Vagina (tissue), 2 donors: ENCODE measurements at regions not wholly inside any gene's neighbourhood (a gene's known extent, or its start where the extent isn't known, plus 50 kb on each side); places are given as distances from the start of the nearest gene placed in this dataset.

Experiments used
- DNase-seq, 2 donors: peaks; one replicate each; pipeline ENCODE4 v3.0.0-alpha.2; 2017; ENCODE audit errors: extremely low spot score in 2 of 2
- H3K27ac ChIP-seq: fragments of 200-600 bp; sonication (generic); one replicate; pipeline ENCODE4 v1.5.1; 2019
- H3K27me3 ChIP-seq: fragments of 200-600 bp; sonication (generic); one replicate; pipeline ENCODE4 v1.5.1; 2019
- H3K36me3 ChIP-seq, 2 donors: fragments of 200-600 bp; sonication (generic); one replicate each; pipeline ENCODE4 v1.5.1; 2017 to 2019
- H3K4me1 ChIP-seq: fragments of 200-600 bp; sonication (generic); one replicate; pipeline ENCODE4 v1.5.1; 2019
- H3K4me3 ChIP-seq, 2 donors: fragments of 200-600 bp; sonication (generic); 1 replicate in 1 of 2; 2 replicates in 1 of 2; pipeline ENCODE4 v1.5.1; 2016 to 2019
- H3K9me3 ChIP-seq: fragments of 200-600 bp; sonication (generic); one replicate; pipeline ENCODE4 v1.5.1; 2019
- POLR2A ChIP-seq, 2 donors: fragments of 450-650 bp; IDR thresholded peaks; one replicate each; pipeline ENCODE4 v1.6.1; 2017; ENCODE audit warnings: antibody characterized with exemption in 2 of 2, mild to moderate bottlenecking in 2 of 2, moderate library complexity in 2 of 2
- POLR2AphosphoS5 ChIP-seq, 2 donors: sonication (generic); formaldehyde crosslinking; IDR thresholded peaks; one replicate each; pipeline ENCODE4 v1.9.0; 2017; ENCODE audit warnings: antibody characterized with exemption in 2 of 2, mild to moderate bottlenecking in 2 of 2, low read depth in 1 of 2; ENCODE audit not compliant: insufficient read depth in 1 of 2
- intact Hi-C: fragments of 100-400 bp; cut with DNase I; formaldehyde crosslinking; loops from one replicate; pipeline ENCODE4 v1.15.1; 2023
- TF ChIP-seq, protein P1 (sequence below), 3 experiments: fragments of 450-650 bp in 2 of 3; fragments of 200-600 bp in 1 of 3; sonication (generic) in 1 of 3; IDR thresholded peaks; one replicate each; pipeline ENCODE4 v1.5.1; 2017 to 2019; ENCODE audit warnings: antibody characterized with exemption in 3 of 3, mild to moderate bottlenecking in 2 of 3, moderate library complexity in 2 of 3

DNA sequence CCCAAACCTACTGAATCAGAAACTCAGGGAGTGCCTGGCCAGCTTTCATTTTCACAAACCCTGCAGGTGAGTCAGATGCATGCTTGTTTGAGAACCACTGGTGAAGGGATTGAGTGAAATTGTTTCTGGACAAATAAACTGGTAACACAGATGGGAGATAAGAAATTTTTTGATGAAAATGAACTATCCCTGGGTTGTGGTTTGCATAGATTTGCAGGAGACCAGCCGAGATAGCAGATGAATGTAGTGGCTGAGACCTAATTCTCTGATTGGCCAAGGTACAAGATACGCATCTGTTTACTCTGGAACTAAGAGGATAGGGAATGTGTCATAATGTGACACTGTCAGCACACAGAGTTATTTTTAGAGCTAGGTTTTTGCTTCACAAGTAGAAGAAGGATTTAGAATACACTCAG lies 117.8 kb upstream of the NOCT start:
- TF ChIP-seq, protein P1, sequence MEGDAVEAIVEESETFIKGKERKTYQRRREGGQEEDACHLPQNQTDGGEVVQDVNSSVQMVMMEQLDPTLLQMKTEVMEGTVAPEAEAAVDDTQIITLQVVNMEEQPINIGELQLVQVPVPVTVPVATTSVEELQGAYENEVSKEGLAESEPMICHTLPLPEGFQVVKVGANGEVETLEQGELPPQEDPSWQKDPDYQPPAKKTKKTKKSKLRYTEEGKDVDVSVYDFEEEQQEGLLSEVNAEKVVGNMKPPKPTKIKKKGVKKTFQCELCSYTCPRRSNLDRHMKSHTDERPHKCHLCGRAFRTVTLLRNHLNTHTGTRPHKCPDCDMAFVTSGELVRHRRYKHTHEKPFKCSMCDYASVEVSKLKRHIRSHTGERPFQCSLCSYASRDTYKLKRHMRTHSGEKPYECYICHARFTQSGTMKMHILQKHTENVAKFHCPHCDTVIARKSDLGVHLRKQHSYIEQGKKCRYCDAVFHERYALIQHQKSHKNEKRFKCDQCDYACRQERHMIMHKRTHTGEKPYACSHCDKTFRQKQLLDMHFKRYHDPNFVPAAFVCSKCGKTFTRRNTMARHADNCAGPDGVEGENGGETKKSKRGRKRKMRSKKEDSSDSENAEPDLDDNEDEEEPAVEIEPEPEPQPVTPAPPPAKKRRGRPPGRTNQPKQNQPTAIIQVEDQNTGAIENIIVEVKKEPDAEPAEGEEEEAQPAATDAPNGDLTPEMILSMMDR (IDR thresholded peaks at IDR 0.05), result no peak
- TF ChIP-seq POLR2AphosphoS5 (IDR thresholded peaks at IDR 0.05; ENCODE audit: insufficient read depth in 1 of 2, low read depth in 1 of 2), result no peak
- TF ChIP-seq POLR2A (IDR thresholded peaks at IDR 0.05), result no peak
- Histone ChIP-seq H3K27me3 (no peaks in the 10 kb centered on the region), H3K9me3 (no peaks in the 10 kb centered on the region), H3K27ac (no peak overlapping the region), H3K36me3 (no peaks in the 10 kb centered on the region), H3K4me1 (no peaks in the 10 kb centered on the region), H3K4me3 (no peak overlapping the region)
- no peak for DNase-seq
- intact Hi-C loops, result no loop called here

DNA sequence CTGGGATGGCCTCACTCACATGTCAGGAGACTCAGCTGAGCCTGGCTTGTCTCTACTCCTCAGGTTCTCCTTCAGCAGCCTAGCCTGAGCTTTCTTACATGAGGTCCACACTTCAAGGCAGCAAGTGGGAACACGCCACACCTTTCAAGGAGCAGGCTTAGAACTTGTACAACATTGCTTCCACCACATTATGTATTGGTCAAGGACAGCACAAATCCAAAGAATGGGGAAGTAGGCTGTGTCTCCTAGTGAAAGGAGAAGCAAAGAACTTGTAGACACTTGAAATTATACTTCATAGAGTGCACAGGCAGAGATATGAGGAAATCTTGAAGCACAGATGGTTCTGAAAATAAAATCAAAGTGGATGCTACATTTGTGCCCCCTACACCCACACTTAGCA lies 120.9 kb upstream of the NOCT start:
- no peaks in the 10 kb centered on the region for H3K4me1 ChIP-seq
- DNase-seq, result no peak
- H3K27ac ChIP-seq, result no peak overlapping the region
- H3K9me3 ChIP-seq, result no peaks in the 10 kb centered on the region
- no peak overlapping the region for H3K4me3 ChIP-seq
- TF ChIP-seq POLR2A (IDR thresholded peaks at IDR 0.05) (no peak), POLR2AphosphoS5 (IDR thresholded peaks at IDR 0.05; ENCODE audit: insufficient read depth in 1 of 2, low read depth in 1 of 2) (no peak)
- TF ChIP-seq, protein P1 (IDR thresholded peaks at IDR 0.05), result no peak
- H3K36me3 ChIP-seq, result no peaks in the 10 kb centered on the region
- H3K27me3 ChIP-seq, result no peaks in the 10 kb centered on the region
- intact Hi-C loops, result no loop called here

DNA sequence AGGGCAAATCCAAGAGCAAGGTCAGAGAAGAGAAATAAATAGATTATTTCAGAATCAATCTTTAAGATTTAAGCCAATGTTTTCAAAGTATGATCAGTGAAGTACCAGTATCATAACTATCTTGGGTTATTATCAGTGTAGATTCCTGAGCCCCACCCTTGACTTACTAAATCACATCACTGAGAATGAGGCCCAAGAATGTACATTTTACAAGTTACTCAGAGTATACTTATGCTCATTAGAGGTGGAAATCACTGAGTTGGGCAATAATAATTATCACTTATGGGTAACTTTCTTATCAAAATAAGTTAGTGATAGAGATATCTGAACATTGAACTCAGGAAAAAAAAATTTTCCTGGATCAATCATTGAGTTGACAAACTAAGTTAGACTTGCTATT lies 121.6 kb upstream of the NOCT start:
- Histone ChIP-seq H3K4me3 (no peak overlapping the region), H3K9me3 (no peaks in the 10 kb centered on the region), H3K4me1 (no peaks in the 10 kb centered on the region), H3K27me3 (no peaks in the 10 kb centered on the region), H3K27ac (no peak overlapping the region), H3K36me3 (no peaks in the 10 kb centered on the region)
- intact Hi-C loops, result no loop called here
- TF ChIP-seq POLR2AphosphoS5 (IDR thresholded peaks at IDR 0.05; ENCODE audit: insufficient read depth in 1 of 2, low read depth in 1 of 2) (no peak), POLR2A (IDR thresholded peaks at IDR 0.05) (no peak)
- TF ChIP-seq, protein P1 (IDR thresholded peaks at IDR 0.05), result no peak
- DNase-seq, result no peak

DNA sequence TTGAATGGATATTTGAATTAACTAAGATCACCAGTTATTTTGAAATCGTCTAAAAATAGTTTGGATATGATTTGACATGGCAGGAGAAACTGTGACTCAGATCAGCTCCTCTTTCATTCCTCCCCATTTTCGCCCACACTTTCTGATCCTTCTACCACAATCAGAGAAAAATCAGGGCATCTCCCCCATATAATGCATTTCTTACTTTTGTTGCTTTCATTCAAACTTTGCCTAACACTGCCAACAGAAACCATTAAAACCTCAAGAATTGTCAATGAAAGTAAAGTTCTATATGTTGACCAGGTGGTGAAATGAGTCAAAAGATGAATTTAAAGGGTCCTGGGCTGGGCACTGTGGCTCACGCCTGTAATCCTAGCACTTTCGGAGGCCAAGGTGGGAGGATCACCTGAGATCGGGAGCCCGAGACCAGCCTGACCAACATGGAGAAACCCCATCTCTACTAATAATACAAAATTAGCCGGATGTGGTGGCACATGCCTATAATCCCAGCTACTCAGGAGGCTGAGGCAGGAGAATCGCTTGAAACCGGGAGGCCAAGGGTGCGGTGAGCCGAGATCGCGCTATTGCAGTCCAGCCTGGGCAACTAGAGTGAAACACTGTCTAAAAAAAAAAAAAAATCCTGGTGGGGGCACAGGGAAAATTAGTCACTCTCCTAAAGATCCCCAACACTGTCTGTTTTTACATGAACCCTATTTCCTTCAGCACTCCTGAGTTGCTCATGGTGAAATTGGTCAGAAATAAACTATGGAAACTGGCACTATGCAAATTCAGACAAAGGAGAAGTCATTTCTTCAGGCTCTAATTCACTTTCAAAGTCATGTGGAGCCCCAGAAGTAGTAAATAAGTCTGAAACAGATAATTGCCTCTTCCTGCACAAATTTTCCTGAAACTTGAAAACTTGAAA lies 122.8 kb upstream of the NOCT start:
- intact Hi-C loops, result no loop called here
- H3K27me3 ChIP-seq, result no peaks in the 10 kb centered on the region
- H3K9me3 ChIP-seq, result no peaks in the 10 kb centered on the region
- no peak for DNase-seq
- TF ChIP-seq POLR2AphosphoS5 (IDR thresholded peaks at IDR 0.05; ENCODE audit: insufficient read depth in 1 of 2, low read depth in 1 of 2) (no peak), POLR2A (IDR thresholded peaks at IDR 0.05) (no peak)
- TF ChIP-seq, protein P1 (IDR thresholded peaks at IDR 0.05), result no peak
- H3K36me3 ChIP-seq, result no peaks in the 10 kb centered on the region
- no peak overlapping the region for H3K27ac ChIP-seq
- no peak overlapping the region for H3K4me3 ChIP-seq
- no peaks in the 10 kb centered on the region for H3K4me1 ChIP-seq

DNA sequence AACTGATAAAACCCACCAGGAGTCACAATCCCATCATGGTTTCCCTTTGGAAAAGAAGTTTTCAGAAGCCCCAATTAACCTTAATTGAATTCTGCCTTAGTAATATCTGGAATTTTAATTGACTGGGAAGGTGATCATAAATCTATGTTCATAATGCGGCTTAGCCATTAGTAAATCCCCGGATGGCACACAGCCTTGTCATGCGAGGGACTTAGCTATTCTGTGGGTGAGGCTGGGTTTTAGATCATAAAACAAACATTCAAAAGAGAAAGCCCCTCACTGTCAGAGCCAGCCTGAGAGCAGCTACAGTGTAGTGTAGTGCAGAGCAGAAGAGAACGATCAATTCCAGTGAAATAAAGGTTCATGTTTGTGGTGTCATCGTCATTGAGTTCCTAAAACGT lies 124.0 kb upstream of the NOCT start:
- no peak for TF ChIP-seq POLR2AphosphoS5 (IDR thresholded peaks at IDR 0.05; ENCODE audit: insufficient read depth in 1 of 2, low read depth in 1 of 2)
- TF ChIP-seq, protein P1 (IDR thresholded peaks at IDR 0.05), result no peak
- TF ChIP-seq POLR2A (IDR thresholded peaks at IDR 0.05), result no peak
- no peak for DNase-seq
- intact Hi-C loops, result no loop called here
- H3K9me3 ChIP-seq, result no peaks in the 10 kb centered on the region
- H3K4me3 ChIP-seq, result no peak overlapping the region
- H3K27ac ChIP-seq, result no peak overlapping the region
- no peaks in the 10 kb centered on the region for H3K4me1 ChIP-seq
- no peaks in the 10 kb centered on the region for H3K36me3 ChIP-seq
- no peaks in the 10 kb centered on the region for H3K27me3 ChIP-seq
